ENCODE measurements at regions not wholly inside any gene's neighbourhood (a gene's known extent, or its start where the extent isn't known, plus 50 kb on each side); places are given as distances from the start of the nearest gene placed in this dataset.

GRCh38 chr22:48941903-48942575 is 885.6 kb downstream of the BRD1 start:
- TF ChIP-seq JUND (IDR thresholded peaks at IDR 0.05) (no peak), CTCF (IDR thresholded peaks at IDR 0.05 in 2 of 3, conservative IDR thresholded peaks at IDR 0.05 in 1 of 3; ENCODE audit: borderline replicate concordance in 1 of 3, insufficient read depth in 1 of 3, low read depth in 2 of 3, low read length in 2 of 3) (no peak), ZFX (IDR thresholded peaks at IDR 0.05) (no peak), REST (IDR thresholded peaks at IDR 0.05; ENCODE audit: low read depth) (no peak), POLR2AphosphoS5 (IDR thresholded peaks at IDR 0.05; ENCODE audit: low read depth, low read length) (no peak)
